OCI-LY1 (cell line): ENCODE measurements at regions not wholly inside any gene's neighbourhood (a gene's known extent, or its start where the extent isn't known, plus 50 kb on each side); places are given as distances from the start of the nearest gene placed in this dataset.

ENCODE experiments used
- H2AFZ ChIP-seq: fragments of 200-600 bp; sonication (generic), shearing (Covaris generic); 2 replicates; pipeline ENCODE4 v1.6.0; 2014; ENCODE audit warnings: antibody characterized with exemption, mild to moderate bottlenecking, low read length
- H3F3A ChIP-seq: fragments of 200-600 bp; sonication (generic), shearing (Covaris generic); 2 replicates; pipeline ENCODE4 v1.6.0; 2014; ENCODE audit warnings: mild to moderate bottlenecking, antibody characterized with exemption, low read length, moderate library complexity; ENCODE audit not compliant: insufficient read depth
- H3K27ac ChIP-seq: fragments of 200-600 bp; sonication (generic); 2 replicates; pipeline ENCODE4 v1.5.1; 2014; ENCODE audit warnings: low read length, mixed run types, mild to moderate bottlenecking, low read depth; ENCODE audit not compliant: poor library complexity, severe bottlenecking
- H3K27me3 ChIP-seq: fragments of 200-600 bp; sonication (generic); 2 replicates; pipeline ENCODE4 v1.6.0; 2014; ENCODE audit warnings: antibody characterized with exemption, mild to moderate bottlenecking, low read length, moderate library complexity; ENCODE audit not compliant: insufficient read depth
- H3K36me3 ChIP-seq: fragments of 200-600 bp; sonication (generic); 2 replicates; pipeline ENCODE4 v1.6.1; 2014; ENCODE audit warnings: mild to moderate bottlenecking, antibody characterized with exemption, low read length, moderate library complexity, mixed read lengths; ENCODE audit not compliant: insufficient read depth
- H3K4me1 ChIP-seq: fragments of 200-600 bp; sonication (generic); 2 replicates; pipeline ENCODE4 v1.5.1; 2014; ENCODE audit warnings: mild to moderate bottlenecking, low read length, moderate library complexity; ENCODE audit not compliant: insufficient read depth, severe bottlenecking
- H3K4me2 ChIP-seq: fragments of 200-600 bp; sonication (generic), shearing (Covaris generic); 2 replicates; pipeline ENCODE4 v1.6.1; 2014; ENCODE audit warnings: low read length
- H3K4me3 ChIP-seq: fragments of 200-600 bp; sonication (generic); 2 replicates; pipeline ENCODE4 v1.5.1; 2014; ENCODE audit warnings: low read length, low read depth, mild to moderate bottlenecking, mixed read lengths; ENCODE audit not compliant: poor library complexity, severe bottlenecking
- H3K79me2 ChIP-seq: fragments of 200-600 bp; shearing (Covaris generic); 2 replicates; pipeline ENCODE4 v1.6.1; 2016; ENCODE audit warnings: mixed run types, low read length, mixed read lengths; ENCODE audit not compliant: insufficient read depth
- H3K9ac ChIP-seq: fragments of 200-600 bp; sonication (generic), shearing (Covaris generic); 2 replicates; pipeline ENCODE4 v1.6.1; 2014; ENCODE audit warnings: mild to moderate bottlenecking, low read length, mixed read lengths
- H3K9me2 ChIP-seq: fragments of 200-600 bp; sonication (generic), shearing (Covaris generic); 2 replicates; pipeline ENCODE4 v1.6.1; 2014; ENCODE audit warnings: low read depth, mild to moderate bottlenecking, low read length, mixed read lengths
- H3K9me3 ChIP-seq: fragments of 200-600 bp; shearing (Covaris generic); 2 replicates; pipeline ENCODE4 v1.6.1; 2014; ENCODE audit warnings: low read length, mixed read lengths
- H4K20me1 ChIP-seq: fragments of 200-600 bp; sonication (generic), shearing (Covaris generic); 2 replicates; pipeline ENCODE4 v1.6.0; 2016; ENCODE audit warnings: mild to moderate bottlenecking, low read length; ENCODE audit not compliant: insufficient read depth
- EZH2 ChIP-seq: fragments of 200-600 bp; sonication (generic), shearing (Covaris generic); IDR thresholded peaks from 2 replicates; pipeline ENCODE4 v1.8.0; 2017; ENCODE audit warnings: borderline replicate concordance, mixed run types, mild to moderate bottlenecking, antibody characterized with exemption, low read length, moderate library complexity, mixed read lengths
- TF ChIP-seq, protein P1 (sequence below): fragments of 200-600 bp; sonication (generic), shearing (Covaris generic); IDR thresholded peaks from 2 replicates; pipeline ENCODE4 v1.5.1; 2017; ENCODE audit warnings: mild to moderate bottlenecking, antibody characterized with exemption, low read length, moderate library complexity, mixed read lengths

DNA sequence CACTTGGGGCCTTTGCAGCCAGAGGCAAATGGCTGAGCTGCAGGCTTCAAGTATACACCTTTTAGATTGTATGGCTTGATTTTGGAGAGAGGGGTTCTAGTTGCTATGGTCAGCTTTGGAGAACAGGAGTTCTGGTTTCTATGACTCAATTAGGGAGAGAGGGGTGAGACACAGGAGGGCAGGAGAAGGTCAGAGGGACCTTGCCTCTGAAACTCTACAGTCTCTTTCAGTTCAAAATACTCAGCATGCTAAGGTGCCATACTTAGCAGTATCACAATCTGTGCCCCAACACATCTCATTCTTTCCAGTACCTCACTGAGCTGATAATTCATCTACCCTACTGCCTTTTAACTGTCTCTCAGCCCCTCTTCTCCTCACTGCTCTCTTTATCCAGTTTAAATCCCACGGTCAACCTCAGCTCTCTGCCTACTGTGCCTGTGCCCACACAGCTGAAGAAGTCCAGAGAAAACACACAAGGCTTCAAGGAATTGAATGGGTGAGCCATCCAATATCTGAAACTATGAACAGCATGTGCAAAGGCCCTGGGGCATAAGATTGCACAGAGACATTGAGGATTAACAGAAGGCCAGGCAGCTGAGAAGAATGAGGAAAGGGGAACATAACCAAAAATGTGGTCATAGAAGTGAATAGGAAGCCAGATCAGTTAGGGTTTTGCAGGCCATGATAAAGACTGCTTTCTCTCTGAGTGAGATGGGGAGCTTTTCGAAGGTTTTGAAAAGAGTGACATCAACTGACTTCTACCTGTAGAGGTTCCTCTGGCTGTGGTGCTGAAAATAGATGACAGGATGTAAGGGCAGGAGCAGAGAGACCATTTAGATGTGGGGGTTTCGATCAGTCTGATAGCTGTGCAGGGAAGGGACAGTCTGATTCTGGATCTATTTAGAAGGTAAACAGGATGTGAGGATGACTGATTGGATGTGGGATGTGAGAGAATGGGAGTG lies 54.5 kb upstream of the C3orf80 start:
- H4K20me1 ChIP-seq = no peaks in the 10 kb centered on the region
- no peaks in the 10 kb centered on the region for H3K4me1 ChIP-seq
- H3K9me2 ChIP-seq = no peaks in the 10 kb centered on the region
- H3K9me3 ChIP-seq = no peaks in the 10 kb centered on the region
- no peak overlapping the region for H3K9ac ChIP-seq
- H3K27me3 ChIP-seq = no peaks in the 10 kb centered on the region
- H2AFZ ChIP-seq = no peak overlapping the region
- H3K4me3 ChIP-seq = no peak overlapping the region
- no peaks in the 10 kb centered on the region for H3K79me2 ChIP-seq
- no peaks in the 10 kb centered on the region for H3K36me3 ChIP-seq
- no peaks in the 10 kb centered on the region for H3F3A ChIP-seq
- no peak overlapping the region for H3K27ac ChIP-seq
- TF ChIP-seq, protein P1, sequence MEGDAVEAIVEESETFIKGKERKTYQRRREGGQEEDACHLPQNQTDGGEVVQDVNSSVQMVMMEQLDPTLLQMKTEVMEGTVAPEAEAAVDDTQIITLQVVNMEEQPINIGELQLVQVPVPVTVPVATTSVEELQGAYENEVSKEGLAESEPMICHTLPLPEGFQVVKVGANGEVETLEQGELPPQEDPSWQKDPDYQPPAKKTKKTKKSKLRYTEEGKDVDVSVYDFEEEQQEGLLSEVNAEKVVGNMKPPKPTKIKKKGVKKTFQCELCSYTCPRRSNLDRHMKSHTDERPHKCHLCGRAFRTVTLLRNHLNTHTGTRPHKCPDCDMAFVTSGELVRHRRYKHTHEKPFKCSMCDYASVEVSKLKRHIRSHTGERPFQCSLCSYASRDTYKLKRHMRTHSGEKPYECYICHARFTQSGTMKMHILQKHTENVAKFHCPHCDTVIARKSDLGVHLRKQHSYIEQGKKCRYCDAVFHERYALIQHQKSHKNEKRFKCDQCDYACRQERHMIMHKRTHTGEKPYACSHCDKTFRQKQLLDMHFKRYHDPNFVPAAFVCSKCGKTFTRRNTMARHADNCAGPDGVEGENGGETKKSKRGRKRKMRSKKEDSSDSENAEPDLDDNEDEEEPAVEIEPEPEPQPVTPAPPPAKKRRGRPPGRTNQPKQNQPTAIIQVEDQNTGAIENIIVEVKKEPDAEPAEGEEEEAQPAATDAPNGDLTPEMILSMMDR = no peak
- no peak for TF ChIP-seq EZH2
- H3K4me2 ChIP-seq = no peak overlapping the region

DNA sequence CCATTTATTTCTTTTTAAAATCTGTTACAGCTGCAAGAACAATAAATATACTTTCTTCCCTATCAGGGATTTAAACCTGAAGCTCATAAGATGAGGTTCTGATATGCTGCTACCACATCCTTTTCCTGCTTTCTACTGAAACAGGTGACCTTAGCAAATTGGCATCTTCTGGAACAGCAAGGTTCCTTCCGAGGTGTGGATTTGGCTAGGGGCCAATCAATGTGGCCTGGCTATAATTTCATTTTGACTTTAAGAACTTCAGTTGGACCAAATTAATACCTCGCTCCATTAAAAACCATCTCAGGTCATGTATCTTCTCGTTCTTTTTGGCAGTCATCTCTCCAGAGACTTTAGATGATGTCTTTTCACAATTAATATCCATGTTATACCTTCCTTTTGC lies 53.4 kb upstream of the C3orf80 start:
- no peak overlapping the region for H3K4me2 ChIP-seq
- H3K79me2 ChIP-seq = no peaks in the 10 kb centered on the region
- no peaks in the 10 kb centered on the region for H3F3A ChIP-seq
- no peak overlapping the region for H3K9ac ChIP-seq
- TF ChIP-seq, protein P1 = no peak
- no peaks in the 10 kb centered on the region for H3K36me3 ChIP-seq
- H4K20me1 ChIP-seq = no peaks in the 10 kb centered on the region
- no peak overlapping the region for H3K4me3 ChIP-seq
- no peaks in the 10 kb centered on the region for H3K9me2 ChIP-seq
- H3K4me1 ChIP-seq = no peaks in the 10 kb centered on the region
- H3K27me3 ChIP-seq = no peaks in the 10 kb centered on the region
- no peak overlapping the region for H2AFZ ChIP-seq
- no peaks in the 10 kb centered on the region for H3K9me3 ChIP-seq
- H3K27ac ChIP-seq = no peak overlapping the region

DNA sequence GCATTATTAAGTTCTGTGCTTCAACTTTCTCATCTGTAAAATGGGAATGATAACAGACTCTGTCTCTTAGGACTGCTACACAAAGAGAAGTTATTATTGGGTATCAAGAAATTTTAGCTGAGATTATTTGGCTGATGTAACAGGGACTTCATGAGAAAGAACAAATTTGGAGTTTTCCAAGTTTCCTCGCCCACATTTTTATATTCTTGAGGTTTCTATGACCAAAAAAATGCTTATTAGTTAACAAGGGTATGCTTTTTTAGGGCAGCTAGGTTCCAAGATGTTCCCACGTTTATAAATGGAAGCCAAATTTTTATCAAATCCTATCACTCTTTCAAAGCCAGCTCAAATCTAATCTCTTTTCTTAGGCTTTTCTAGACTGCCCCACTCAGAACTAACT lies 50.6 kb upstream of the C3orf80 start:
- TF ChIP-seq, protein P1 = no peak
- no peak for TF ChIP-seq EZH2
- H3K9ac ChIP-seq = no peak overlapping the region
- no peaks in the 10 kb centered on the region for H3K4me1 ChIP-seq
- no peaks in the 10 kb centered on the region for H3F3A ChIP-seq
- no peak overlapping the region for H2AFZ ChIP-seq
- H3K4me2 ChIP-seq = no peak overlapping the region
- no peak overlapping the region for H3K27ac ChIP-seq
- H3K4me3 ChIP-seq = no peak overlapping the region
- H3K9me3 ChIP-seq = peaks cover 4% of the 10 kb centered on the region
- no peaks in the 10 kb centered on the region for H3K9me2 ChIP-seq
- H4K20me1 ChIP-seq = no peaks in the 10 kb centered on the region
- no peaks in the 10 kb centered on the region for H3K36me3 ChIP-seq
- H3K79me2 ChIP-seq = no peaks in the 10 kb centered on the region
- no peaks in the 10 kb centered on the region for H3K27me3 ChIP-seq
